Esophagus squamous epithelium (tissue), 4 donors: ENCODE measurements at regions not wholly inside any gene's neighbourhood (a gene's known extent, or its start where the extent isn't known, plus 50 kb on each side); places are given as distances from the start of the nearest gene placed in this dataset.

Experiments used
- POLR2A ChIP-seq, 4 donors: fragments of 450-650 bp; IDR thresholded peaks; one replicate each; pipeline ENCODE4 v1.6.1; 2017; ENCODE audit warnings: antibody characterized with exemption in 4 of 4, mild to moderate bottlenecking in 4 of 4, moderate library complexity in 3 of 4
- TF ChIP-seq, protein P1 (sequence below), 6 experiments: fragments of 450-650 bp in 4 of 6; fragments of 200-600 bp in 2 of 6; sonication (generic) in 2 of 6; IDR thresholded peaks; one replicate each; pipeline ENCODE4 v1.5.1; 2016 to 2019; ENCODE audit warnings: antibody characterized with exemption in 6 of 6, mild to moderate bottlenecking in 4 of 6, moderate library complexity in 4 of 6

DNA sequence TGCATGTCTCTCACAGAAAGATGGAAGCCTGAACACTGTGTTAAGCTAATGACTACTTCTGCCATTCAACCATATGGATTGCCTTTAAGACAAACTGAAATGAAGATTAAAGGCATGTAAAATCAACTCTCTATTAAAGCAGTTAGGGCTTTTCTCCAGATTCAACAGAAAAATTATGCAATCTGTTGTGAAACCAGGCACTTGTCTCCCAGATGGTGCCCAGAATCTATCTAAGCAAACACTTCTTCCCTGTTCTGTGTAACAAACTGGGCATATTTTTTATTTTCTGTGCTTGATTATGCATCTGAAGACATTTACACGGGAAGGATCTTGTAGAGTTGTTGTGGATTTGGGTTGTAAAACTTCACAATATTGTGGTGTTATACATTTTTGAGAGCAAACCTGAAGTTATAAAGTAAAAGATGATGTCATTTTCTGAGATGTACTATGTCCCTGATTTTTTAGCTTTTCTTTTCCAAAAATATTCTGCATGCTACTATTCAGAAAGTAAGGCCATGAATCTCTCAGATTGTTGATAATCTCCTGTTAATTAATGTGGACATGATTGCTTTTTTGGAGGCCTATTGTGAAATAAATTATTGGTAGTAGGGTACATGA, 1550.3 kb downstream of the CDH8 start:
- TF ChIP-seq POLR2A (IDR thresholded peaks at IDR 0.05), result no peak
- TF ChIP-seq, protein P1, sequence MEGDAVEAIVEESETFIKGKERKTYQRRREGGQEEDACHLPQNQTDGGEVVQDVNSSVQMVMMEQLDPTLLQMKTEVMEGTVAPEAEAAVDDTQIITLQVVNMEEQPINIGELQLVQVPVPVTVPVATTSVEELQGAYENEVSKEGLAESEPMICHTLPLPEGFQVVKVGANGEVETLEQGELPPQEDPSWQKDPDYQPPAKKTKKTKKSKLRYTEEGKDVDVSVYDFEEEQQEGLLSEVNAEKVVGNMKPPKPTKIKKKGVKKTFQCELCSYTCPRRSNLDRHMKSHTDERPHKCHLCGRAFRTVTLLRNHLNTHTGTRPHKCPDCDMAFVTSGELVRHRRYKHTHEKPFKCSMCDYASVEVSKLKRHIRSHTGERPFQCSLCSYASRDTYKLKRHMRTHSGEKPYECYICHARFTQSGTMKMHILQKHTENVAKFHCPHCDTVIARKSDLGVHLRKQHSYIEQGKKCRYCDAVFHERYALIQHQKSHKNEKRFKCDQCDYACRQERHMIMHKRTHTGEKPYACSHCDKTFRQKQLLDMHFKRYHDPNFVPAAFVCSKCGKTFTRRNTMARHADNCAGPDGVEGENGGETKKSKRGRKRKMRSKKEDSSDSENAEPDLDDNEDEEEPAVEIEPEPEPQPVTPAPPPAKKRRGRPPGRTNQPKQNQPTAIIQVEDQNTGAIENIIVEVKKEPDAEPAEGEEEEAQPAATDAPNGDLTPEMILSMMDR (IDR thresholded peaks at IDR 0.05), result no peak
